ENCODE measurements at regions not wholly inside any gene's neighbourhood (a gene's known extent, or its start where the extent isn't known, plus 50 kb on each side); places are given as distances from the start of the nearest gene placed in this dataset.

DNA sequence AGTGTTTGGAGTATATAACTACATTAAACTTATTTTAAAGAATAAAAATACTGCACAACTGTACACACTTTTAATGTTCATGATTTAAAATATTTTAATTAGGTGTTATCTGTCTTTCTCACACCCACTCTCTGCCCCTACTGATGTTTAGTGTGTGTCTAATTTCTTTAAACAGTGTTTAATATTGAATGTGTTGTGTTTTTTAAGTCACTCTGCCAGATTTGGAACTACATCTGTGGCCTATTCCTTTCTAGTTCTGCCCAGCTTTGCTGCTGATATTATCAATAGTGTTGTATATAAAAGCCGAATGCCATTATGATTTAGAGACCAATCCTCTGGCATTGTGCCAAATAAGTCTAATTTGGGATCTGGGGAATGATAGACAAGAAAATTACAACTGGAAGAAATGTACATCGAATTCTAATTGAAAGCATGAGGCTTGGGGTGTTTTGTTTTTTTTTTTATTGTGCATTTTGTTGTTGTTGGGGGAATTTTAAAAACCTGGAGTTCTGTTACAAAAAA is 398.0 kb downstream of the CPS1 start:
- DNase-seq (ENCODE audit: low read depth, low spot score), result no peak
- in situ Hi-C loops (cut with HindIII; ENCODE audit: low sequenced_read_pairs), result no loop called here
- TF ChIP-seq CTCF (IDR thresholded peaks at IDR 0.05; ENCODE audit: low read depth, low read length), result no peak

GRCh38 chr2:210955591-210955990 is 399.2 kb downstream of the CPS1 start:
- in situ Hi-C loops (cut with HindIII; ENCODE audit: low sequenced_read_pairs), result no loop called here

More for the DNA sequence above, 398.0 kb downstream of the CPS1 start:
- no peak overlapping the region for H3K4me3 ChIP-seq (ENCODE audit: low read depth, low read length)

DNA sequence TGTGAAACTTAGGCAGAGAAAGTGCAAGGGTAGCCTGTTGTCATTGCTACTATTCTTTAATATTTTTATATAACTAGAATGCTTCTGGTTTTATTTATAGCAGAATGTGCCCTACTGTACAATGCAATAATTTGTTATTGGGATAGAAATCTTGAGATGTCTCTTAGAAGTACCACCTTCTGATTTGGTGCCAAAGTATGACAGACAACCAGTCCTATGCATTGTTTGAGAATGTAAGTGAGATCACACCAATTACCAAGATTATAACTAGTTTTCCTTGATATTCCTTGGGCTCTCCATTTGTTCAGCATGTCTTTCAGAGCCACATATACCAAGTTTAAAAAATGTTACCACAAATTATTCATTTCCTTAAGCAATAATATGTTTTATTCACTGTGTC is 399.7 kb downstream of the CPS1 start:
- H3K4me3 ChIP-seq (ENCODE audit: low read depth, low read length), result no peak overlapping the region
- in situ Hi-C loops (cut with HindIII; ENCODE audit: low sequenced_read_pairs), result no loop called here
- no peak for TF ChIP-seq CTCF (IDR thresholded peaks at IDR 0.05; ENCODE audit: low read depth, low read length)
- no peak for DNase-seq (ENCODE audit: low read depth, low spot score)

More at GRCh38 chr2:210955591-210955990, 399.2 kb downstream of the CPS1 start:
- no peak for TF ChIP-seq CTCF (IDR thresholded peaks at IDR 0.05; ENCODE audit: low read depth, low read length)
- peak; percentile 79 for DNase-seq (ENCODE audit: low read depth, low spot score)
- H3K4me3 ChIP-seq (ENCODE audit: low read depth, low read length), result no peak overlapping the region

DNA sequence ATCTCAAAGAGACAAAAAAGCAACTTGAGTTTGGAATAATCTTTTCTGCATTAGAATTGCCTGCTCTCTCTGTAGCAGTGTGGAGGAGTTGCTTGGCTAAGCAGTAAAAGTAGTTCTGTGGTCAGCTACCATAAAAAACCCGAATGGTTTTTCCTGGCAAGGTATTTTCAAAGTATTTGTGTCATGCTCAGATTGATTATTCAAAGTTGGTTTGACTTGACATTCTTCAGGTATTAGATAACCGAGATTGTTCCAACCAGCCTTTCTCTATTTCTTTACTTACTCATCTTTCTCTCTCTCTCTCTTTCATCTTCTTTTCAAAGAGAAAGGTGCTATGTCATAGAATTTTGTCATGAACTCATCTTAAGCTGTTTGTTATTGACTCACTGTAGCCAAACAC is 404.9 kb downstream of the CPS1 start:
- no peak for TF ChIP-seq CTCF (IDR thresholded peaks at IDR 0.05; ENCODE audit: low read depth, low read length)
- no peak overlapping the region for H3K4me3 ChIP-seq (ENCODE audit: low read depth, low read length)
- in situ Hi-C loops (cut with HindIII; ENCODE audit: low sequenced_read_pairs), result no loop called here
- DNase-seq (ENCODE audit: low read depth, low spot score), result peak; percentile 70

DNA sequence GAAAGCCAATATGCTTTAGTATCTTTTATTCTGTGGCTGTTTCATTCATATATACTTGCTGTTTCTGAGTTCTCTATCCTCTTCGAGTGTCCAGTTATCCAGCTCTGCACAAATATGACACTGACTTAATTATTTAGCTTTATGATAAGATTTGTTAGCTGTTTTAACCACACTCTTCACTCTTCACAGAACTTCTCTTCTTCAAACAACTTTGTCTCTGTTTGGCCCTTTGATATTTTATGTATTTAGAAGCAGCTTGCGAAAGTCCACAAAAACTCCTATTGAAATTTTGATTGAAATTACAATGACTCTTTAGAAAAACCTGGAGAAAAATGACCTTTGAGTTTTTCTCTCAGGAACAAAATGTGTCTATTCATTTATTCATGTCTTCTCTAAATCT is 407.0 kb downstream of the CPS1 start:
- no peak for DNase-seq (ENCODE audit: low read depth, low spot score)
- no peak for TF ChIP-seq CTCF (IDR thresholded peaks at IDR 0.05; ENCODE audit: low read depth, low read length)
- in situ Hi-C loops (cut with HindIII; ENCODE audit: low sequenced_read_pairs), result no loop called here
- no peak overlapping the region for H3K4me3 ChIP-seq (ENCODE audit: low read depth, low read length)

DNA sequence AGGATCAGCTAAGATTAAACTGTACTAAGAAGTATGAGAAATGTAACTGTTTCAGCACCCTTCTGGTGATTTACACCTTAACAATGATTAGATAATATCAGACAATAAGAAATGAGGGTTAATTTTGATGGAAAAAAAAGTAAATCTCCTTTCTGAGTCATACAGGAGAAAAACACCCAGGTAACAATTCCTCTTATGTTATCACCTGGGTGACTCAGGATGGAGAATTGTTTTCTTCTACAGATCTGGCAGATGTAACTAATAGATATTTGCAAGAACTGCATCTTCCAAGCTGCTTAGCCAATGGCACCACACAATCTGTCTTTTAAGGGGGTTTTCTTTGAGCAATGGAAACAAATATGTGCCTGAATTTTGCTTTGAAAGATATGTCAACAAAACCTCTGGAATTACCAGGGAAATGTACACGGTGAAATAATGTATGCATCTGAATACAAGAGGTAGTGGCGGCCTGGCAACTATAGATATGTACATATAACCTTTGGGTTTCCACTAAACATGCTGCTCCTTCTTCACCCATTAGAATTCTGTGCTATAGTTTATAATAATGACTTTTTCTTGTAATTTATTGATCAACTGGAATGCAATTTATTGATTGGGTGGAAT is 407.9 kb downstream of the CPS1 start:
- TF ChIP-seq CTCF (IDR thresholded peaks at IDR 0.05; ENCODE audit: low read depth, low read length), result no peak
- no peak overlapping the region for H3K4me3 ChIP-seq (ENCODE audit: low read depth, low read length)
- no peak for DNase-seq (ENCODE audit: low read depth, low spot score)
- in situ Hi-C loops (cut with HindIII; ENCODE audit: low sequenced_read_pairs), result no loop called here

Measured in astrocyte of the spinal cord (primary cell).